ENCODE measurements at regions not wholly inside any gene's neighbourhood (a gene's known extent, or its start where the extent isn't known, plus 50 kb on each side); places are given as distances from the start of the nearest gene placed in this dataset.

DNA sequence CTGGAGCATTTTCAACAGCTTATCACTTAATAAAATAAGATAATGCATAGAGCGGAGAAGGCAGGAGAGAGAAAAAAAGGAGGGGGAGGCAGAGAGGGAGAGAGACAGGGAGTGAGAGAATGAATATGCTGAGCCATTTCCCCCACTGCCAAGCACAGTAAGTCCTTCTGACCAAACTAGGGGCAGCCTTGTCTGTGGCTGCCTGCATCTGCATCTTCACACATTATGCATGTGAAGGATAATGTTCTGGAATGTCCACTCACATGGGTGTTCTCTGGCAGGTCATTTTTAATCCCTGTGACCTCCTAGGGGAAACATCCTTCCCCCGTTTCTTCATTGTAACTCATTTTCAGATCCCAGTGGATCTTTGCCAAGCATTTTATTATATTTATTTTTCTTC lies 269.3 kb downstream of the FOXA2 start:
- no peaks in the 10 kb centered on the region for H3K9me3 ChIP-seq
- intact Hi-C loops (cut with DNase I) = loop anchor here (10.0 kb wide), 1 partner anchor 600 kb away; no protein-coding TSS in a partner anchor
- H3K27ac ChIP-seq = no peak overlapping the region
- DNase-seq (no peak), ATAC-seq (no peak)
- WGBS, 3 donors = 66 to 75% (median 74%) methylated on average over 2 of the region's 2 CpGs
- TF ChIP-seq, protein P1, sequence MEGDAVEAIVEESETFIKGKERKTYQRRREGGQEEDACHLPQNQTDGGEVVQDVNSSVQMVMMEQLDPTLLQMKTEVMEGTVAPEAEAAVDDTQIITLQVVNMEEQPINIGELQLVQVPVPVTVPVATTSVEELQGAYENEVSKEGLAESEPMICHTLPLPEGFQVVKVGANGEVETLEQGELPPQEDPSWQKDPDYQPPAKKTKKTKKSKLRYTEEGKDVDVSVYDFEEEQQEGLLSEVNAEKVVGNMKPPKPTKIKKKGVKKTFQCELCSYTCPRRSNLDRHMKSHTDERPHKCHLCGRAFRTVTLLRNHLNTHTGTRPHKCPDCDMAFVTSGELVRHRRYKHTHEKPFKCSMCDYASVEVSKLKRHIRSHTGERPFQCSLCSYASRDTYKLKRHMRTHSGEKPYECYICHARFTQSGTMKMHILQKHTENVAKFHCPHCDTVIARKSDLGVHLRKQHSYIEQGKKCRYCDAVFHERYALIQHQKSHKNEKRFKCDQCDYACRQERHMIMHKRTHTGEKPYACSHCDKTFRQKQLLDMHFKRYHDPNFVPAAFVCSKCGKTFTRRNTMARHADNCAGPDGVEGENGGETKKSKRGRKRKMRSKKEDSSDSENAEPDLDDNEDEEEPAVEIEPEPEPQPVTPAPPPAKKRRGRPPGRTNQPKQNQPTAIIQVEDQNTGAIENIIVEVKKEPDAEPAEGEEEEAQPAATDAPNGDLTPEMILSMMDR (IDR thresholded peaks at IDR 0.05) = no peak
- H3K4me1 ChIP-seq = no peaks in the 10 kb centered on the region
- no peak overlapping the region for H3K4me3 ChIP-seq
- no peaks in the 10 kb centered on the region for H3K27me3 ChIP-seq (ENCODE audit: insufficient read depth in 3 of 3, low read length in 2 of 3)
- no peaks in the 10 kb centered on the region for H3K36me3 ChIP-seq (ENCODE audit: insufficient read depth in 1 of 2, low read depth in 1 of 2)

DNA sequence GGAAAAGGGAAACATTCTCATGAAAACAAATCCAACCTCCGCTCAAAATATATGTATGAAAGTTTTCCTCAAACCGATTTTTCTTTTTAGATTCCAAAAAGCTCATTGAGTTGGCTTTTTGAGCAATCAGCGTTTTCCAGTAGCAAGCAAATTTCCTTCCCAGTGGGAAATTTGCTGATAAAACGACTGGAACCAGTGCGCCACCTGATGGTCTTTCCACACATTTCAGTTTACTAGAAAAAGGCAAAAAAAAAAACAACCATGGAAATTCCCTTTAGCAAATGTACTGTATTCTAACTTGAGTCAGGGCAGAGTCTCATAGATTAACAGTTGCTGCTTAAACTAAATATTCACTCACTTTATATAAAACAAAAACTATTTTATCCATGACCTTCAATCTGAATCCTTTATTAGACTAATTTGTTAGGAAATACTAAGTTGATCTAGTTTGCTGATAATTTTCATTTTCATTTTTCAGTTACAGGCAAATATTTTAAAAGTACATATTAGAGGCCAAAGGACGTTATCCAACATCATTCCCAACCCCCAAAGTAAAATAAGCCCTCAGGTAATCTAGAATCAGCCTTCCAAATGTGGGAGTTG lies 271.5 kb downstream of the FOXA2 start:
- intact Hi-C loops (cut with DNase I) = loop anchor here (10.0 kb wide), 1 partner anchor 598 kb away; no protein-coding TSS in a partner anchor
- TF ChIP-seq, protein P1 (IDR thresholded peaks at IDR 0.05) = peak; percentile 50
- Histone ChIP-seq H3K4me3 (no peak overlapping the region), H3K36me3 (ENCODE audit: insufficient read depth in 1 of 2, low read depth in 1 of 2) (no peaks in the 10 kb centered on the region), H3K9me3 (no peaks in the 10 kb centered on the region), H3K27me3 (ENCODE audit: insufficient read depth in 3 of 3, low read length in 2 of 3) (no peaks in the 10 kb centered on the region), H3K27ac (no peak overlapping the region), H3K4me1 (no peaks in the 10 kb centered on the region)
- 1 to 3% (median 2%) methylated on average over 6 of the region's 6 CpGs for WGBS, 3 donors
- DNase-seq (no peak), ATAC-seq (no peak)

DNA sequence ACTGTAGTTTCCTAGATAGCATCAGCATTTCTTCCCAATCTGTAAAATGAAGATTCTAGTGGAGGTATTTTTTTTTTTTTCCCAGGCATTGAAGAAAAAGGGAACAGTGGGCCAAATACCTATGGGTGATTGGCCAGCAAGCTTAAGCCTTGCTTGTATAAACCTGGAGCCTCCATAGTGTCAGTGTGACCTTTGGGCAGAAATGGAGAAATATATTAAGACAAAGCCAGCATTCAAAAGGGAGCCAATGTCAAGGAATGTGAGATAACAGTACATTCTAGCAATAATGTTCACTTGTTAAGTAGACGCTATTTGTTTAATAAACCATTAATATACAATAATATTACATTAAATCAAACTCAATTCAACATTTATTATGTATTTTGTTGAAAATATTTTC lies 275.4 kb downstream of the FOXA2 start:
- intact Hi-C loops (cut with DNase I) = no loop called here
- no peak overlapping the region for H3K4me3 ChIP-seq
- no peaks in the 10 kb centered on the region for H3K36me3 ChIP-seq (ENCODE audit: insufficient read depth in 1 of 2, low read depth in 1 of 2)
- TF ChIP-seq, protein P1 (IDR thresholded peaks at IDR 0.05) = no peak
- no peaks in the 10 kb centered on the region for H3K9me3 ChIP-seq
- H3K27me3 ChIP-seq (ENCODE audit: insufficient read depth in 3 of 3, low read length in 2 of 3) = no peaks in the 10 kb centered on the region
- 86 to 98% (median 89%) methylated on average over 1 of the region's 1 CpG for WGBS, 3 donors
- ATAC-seq (no peak), DNase-seq (no peak)
- no peaks in the 10 kb centered on the region for H3K4me1 ChIP-seq
- no peak overlapping the region for H3K27ac ChIP-seq

DNA sequence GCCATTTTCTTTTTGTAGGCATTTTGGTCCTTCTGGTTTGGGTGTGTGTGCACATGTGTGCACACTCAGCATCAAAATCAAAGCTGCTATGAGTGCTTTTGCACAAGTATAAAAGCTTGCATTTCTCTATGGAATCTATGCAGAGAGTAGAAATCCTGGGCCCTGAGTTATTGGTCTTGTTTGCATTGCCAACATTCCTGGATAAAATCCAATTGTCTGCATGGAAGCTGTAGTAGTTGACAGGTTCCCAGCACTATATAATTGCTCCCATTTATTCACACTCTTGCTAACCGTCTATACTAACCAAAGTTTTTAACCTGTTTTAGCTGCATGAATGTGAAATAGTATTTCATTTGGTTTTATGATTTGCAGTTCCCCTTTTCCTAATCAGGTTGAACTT lies 277.0 kb downstream of the FOXA2 start:
- intact Hi-C loops (cut with DNase I) = no loop called here
- DNase-seq (no peak), ATAC-seq (no peak)
- TF ChIP-seq, protein P1 (IDR thresholded peaks at IDR 0.05) = no peak
- no peaks in the 10 kb centered on the region for H3K27me3 ChIP-seq (ENCODE audit: insufficient read depth in 3 of 3, low read length in 2 of 3)
- H3K36me3 ChIP-seq (ENCODE audit: insufficient read depth in 1 of 2, low read depth in 1 of 2) = no peaks in the 10 kb centered on the region
- no peaks in the 10 kb centered on the region for H3K4me1 ChIP-seq
- 21 to 30% (median 23%) methylated on average over 1 of the region's 1 CpG for WGBS, 3 donors
- no peak overlapping the region for H3K27ac ChIP-seq
- no peak overlapping the region for H3K4me3 ChIP-seq
- no peaks in the 10 kb centered on the region for H3K9me3 ChIP-seq

DNA sequence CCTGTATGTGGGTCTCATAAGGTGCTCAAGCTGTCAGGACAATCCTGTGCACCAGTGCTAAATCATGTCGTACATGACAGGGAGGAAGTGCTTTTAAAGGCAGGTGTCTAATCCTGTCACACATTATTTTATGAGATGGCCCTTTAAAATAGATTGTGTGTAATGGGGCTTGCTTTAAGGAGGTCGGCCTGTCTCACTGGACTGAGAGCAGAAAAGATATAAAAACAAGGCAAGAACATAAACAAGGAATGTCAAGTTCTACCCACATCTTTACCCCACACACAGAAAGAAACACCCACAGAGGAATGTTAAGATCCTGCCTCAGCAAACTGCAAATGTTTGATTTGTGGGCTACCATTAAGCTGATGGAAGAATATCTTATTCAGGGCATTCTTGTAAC lies 279.0 kb downstream of the FOXA2 start:
- no peaks in the 10 kb centered on the region for H3K36me3 ChIP-seq (ENCODE audit: insufficient read depth in 1 of 2, low read depth in 1 of 2)
- ATAC-seq = no peak
- no peak overlapping the region for H3K4me3 ChIP-seq
- intact Hi-C loops (cut with DNase I) = no loop called here
- H3K27me3 ChIP-seq (ENCODE audit: insufficient read depth in 3 of 3, low read length in 2 of 3) = no peaks in the 10 kb centered on the region
- H3K27ac ChIP-seq = no peak overlapping the region
- TF ChIP-seq, protein P1 (IDR thresholded peaks at IDR 0.05) = no peak
- 44 to 63% (median 57%) methylated on average over 2 of the region's 2 CpGs for WGBS, 3 donors
- DNase-seq = no peak
- H3K9me3 ChIP-seq = no peaks in the 10 kb centered on the region
- no peaks in the 10 kb centered on the region for H3K4me1 ChIP-seq
